ENCODE measurements at regions not wholly inside any gene's neighbourhood (a gene's known extent, or its start where the extent isn't known, plus 50 kb on each side); places are given as distances from the start of the nearest gene placed in this dataset.

DNA sequence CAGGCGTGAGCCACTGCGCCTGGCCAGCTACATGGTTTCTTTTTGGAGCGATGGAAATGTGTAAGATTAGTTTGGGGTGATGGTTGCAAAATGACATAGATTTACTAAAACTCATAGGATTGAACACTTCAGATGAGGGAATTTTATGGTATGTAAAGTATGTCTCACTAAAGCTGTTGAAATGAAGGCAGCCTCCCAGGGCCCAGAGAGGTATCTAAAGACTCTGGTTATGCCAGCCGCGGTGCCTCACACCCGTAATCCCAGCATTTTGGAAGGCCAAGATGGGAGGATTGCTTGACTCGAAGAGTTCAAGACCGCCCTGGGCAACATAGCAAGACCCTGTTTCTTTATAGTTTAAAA, 254.9 kb downstream of the PARN start:
- TF ChIP-seq, protein P1, sequence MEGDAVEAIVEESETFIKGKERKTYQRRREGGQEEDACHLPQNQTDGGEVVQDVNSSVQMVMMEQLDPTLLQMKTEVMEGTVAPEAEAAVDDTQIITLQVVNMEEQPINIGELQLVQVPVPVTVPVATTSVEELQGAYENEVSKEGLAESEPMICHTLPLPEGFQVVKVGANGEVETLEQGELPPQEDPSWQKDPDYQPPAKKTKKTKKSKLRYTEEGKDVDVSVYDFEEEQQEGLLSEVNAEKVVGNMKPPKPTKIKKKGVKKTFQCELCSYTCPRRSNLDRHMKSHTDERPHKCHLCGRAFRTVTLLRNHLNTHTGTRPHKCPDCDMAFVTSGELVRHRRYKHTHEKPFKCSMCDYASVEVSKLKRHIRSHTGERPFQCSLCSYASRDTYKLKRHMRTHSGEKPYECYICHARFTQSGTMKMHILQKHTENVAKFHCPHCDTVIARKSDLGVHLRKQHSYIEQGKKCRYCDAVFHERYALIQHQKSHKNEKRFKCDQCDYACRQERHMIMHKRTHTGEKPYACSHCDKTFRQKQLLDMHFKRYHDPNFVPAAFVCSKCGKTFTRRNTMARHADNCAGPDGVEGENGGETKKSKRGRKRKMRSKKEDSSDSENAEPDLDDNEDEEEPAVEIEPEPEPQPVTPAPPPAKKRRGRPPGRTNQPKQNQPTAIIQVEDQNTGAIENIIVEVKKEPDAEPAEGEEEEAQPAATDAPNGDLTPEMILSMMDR (IDR thresholded peaks at IDR 0.05; ENCODE audit: low read depth, low read length), result no peak
- no peak for TF ChIP-seq POLR2A (IDR thresholded peaks at IDR 0.05; ENCODE audit: extremely low read depth, insufficient read length)
- TF ChIP-seq MAX (IDR thresholded peaks at IDR 0.05; ENCODE audit: low read depth, low read length), result no peak
- TF ChIP-seq MYC (IDR thresholded peaks at IDR 0.05; ENCODE audit: low read depth, low read length), result no peak

Data from NB4 (cell line).